ENCODE measurements at regions not wholly inside any gene's neighbourhood (a gene's known extent, or its start where the extent isn't known, plus 50 kb on each side); places are given as distances from the start of the nearest gene placed in this dataset.

DNA sequence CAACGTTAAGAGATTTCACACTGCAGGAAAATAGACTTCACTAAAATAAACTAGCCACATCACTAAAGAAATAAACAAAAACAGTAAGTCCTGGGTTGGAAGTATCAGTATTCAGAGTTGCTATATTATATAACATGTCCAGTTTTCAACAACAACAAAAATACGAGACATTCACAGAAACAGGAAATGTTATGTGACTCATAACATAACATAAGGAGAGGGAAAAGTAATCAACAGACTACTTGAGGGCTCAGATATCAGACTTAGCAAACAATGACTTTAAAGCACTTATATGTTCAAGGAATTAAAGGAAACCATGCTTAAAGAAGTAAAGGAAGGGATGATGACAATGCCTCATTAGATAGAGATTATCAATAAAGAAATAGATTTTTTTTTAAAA is 73.5 kb upstream of the MKLN1 start:
- CTCF ChIA-PET, result no interaction called here
- peaks cover 19% of the 10 kb centered on the region for H3K9me3 ChIP-seq
- Mint-ChIP-seq H3K27ac (ENCODE audit: unreplicated experiment) (no peak overlapping the region), H3K36me3 (ENCODE audit: insufficient read depth, unreplicated experiment) (no peaks in the 10 kb centered on the region), H3K4me1 (ENCODE audit: low read depth, unreplicated experiment) (no peaks in the 10 kb centered on the region), H3K27me3 (ENCODE audit: insufficient read depth, unreplicated experiment) (peaks cover 4% of the 10 kb centered on the region), H3K9me3 (ENCODE audit: unreplicated experiment) (peaks cover 33% of the 10 kb centered on the region), H3K4me3 (ENCODE audit: unreplicated experiment) (no peak overlapping the region)
- POLR2A ChIA-PET, result no interaction called here
- no TSS peak for BruUV-seq (replicated peaks)
- H3K4me1 ChIP-seq, result no peaks in the 10 kb centered on the region
- no peak overlapping the region for H3K4me3 ChIP-seq (ENCODE audit: low read depth, low read length)
- 0 out of 2 replicates have a peak, but pooled peaks cover 1% of the 10 kb centered on the region for H3K27me3 ChIP-seq (replicated peaks; ENCODE audit: control insufficient read depth, insufficient read depth, low read length)
- H3K36me3 ChIP-seq (ENCODE audit: control insufficient read depth, insufficient read depth, low read length), result no peaks in the 10 kb centered on the region
- intact Hi-C loops (cut with micrococcal nuclease; ENCODE audit: unreplicated experiment), result no loop called here
- no peak for TF ChIP-seq CTCF (IDR thresholded peaks at IDR 0.05; ENCODE audit: insufficient read depth in 1 of 2, low read depth in 1 of 2, low read length in 1 of 2, severe bottlenecking in 1 of 2, unreplicated experiment in 1 of 2)
- DNase-seq, result no peak

- BruUV-seq (replicated peaks), result no TSS peak
- Histone ChIP-seq H3K4me1 (no peaks in the 10 kb centered on the region), H3K4me3 (ENCODE audit: low read depth, low read length) (no peak overlapping the region), H3K9me3 (peaks cover 19% of the 10 kb centered on the region), H3K27me3 (replicated peaks; ENCODE audit: control insufficient read depth, insufficient read depth, low read length) (no peaks in the 10 kb centered on the region), H3K36me3 (ENCODE audit: control insufficient read depth, insufficient read depth, low read length) (no peaks in the 10 kb centered on the region)
- no peak for DNase-seq
- intact Hi-C loops (cut with micrococcal nuclease; ENCODE audit: unreplicated experiment), result no loop called here
- peaks cover 33% of the 10 kb centered on the region for H3K9me3 Mint-ChIP-seq (ENCODE audit: unreplicated experiment)
- ChIA-PET POLR2A (no interaction called here), CTCF (no interaction called here)
- H3K27me3 Mint-ChIP-seq (ENCODE audit: insufficient read depth, unreplicated experiment), result no peaks in the 10 kb centered on the region
- no peak overlapping the region for H3K27ac Mint-ChIP-seq (ENCODE audit: unreplicated experiment)
- no peak overlapping the region for H3K4me3 Mint-ChIP-seq (ENCODE audit: unreplicated experiment)
- no peak for TF ChIP-seq CTCF (IDR thresholded peaks at IDR 0.05; ENCODE audit: insufficient read depth in 1 of 2, low read depth in 1 of 2, low read length in 1 of 2, severe bottlenecking in 1 of 2, unreplicated experiment in 1 of 2)
- H3K4me1 Mint-ChIP-seq (ENCODE audit: low read depth, unreplicated experiment), result no peaks in the 10 kb centered on the region
- no peaks in the 10 kb centered on the region for H3K36me3 Mint-ChIP-seq (ENCODE audit: insufficient read depth, unreplicated experiment)
Observed at GRCh38 chr7:131255242-131255641, 72.4 kb upstream of the MKLN1 start.

- Mint-ChIP-seq H3K9me3 (ENCODE audit: unreplicated experiment) (peaks cover 3% of the 10 kb centered on the region), H3K36me3 (ENCODE audit: insufficient read depth, unreplicated experiment) (no peaks in the 10 kb centered on the region), H3K4me3 (ENCODE audit: unreplicated experiment) (no peak overlapping the region), H3K27me3 (ENCODE audit: insufficient read depth, unreplicated experiment) (peaks cover 2% of the 10 kb centered on the region), H3K27ac (ENCODE audit: unreplicated experiment) (no peak overlapping the region), H3K4me1 (ENCODE audit: low read depth, unreplicated experiment) (no peaks in the 10 kb centered on the region)
- ChIA-PET POLR2A (no interaction called here), CTCF (no interaction called here)
- Histone ChIP-seq H3K4me3 (ENCODE audit: low read depth, low read length) (no peak overlapping the region), H3K9me3 (peaks cover 4% of the 10 kb centered on the region; the same call in 1 of the 2 replicates), H3K4me1 (no peaks in the 10 kb centered on the region), H3K27me3 (replicated peaks; ENCODE audit: control insufficient read depth, insufficient read depth, low read length) (no peaks in the 10 kb centered on the region), H3K36me3 (ENCODE audit: control insufficient read depth, insufficient read depth, low read length) (no peaks in the 10 kb centered on the region)
- no peak for DNase-seq
- BruUV-seq (replicated peaks), result no TSS peak
- intact Hi-C loops (cut with micrococcal nuclease; ENCODE audit: unreplicated experiment), result no loop called here
- no peak for TF ChIP-seq CTCF (IDR thresholded peaks at IDR 0.05; ENCODE audit: insufficient read depth in 1 of 2, low read depth in 1 of 2, low read length in 1 of 2, severe bottlenecking in 1 of 2, unreplicated experiment in 1 of 2)
Observed at GRCh38 chr7:131261476-131261994, 66.1 kb upstream of the MKLN1 start.
